Karpas-422 (cell line): ENCODE measurements at regions not wholly inside any gene's neighbourhood (a gene's known extent, or its start where the extent isn't known, plus 50 kb on each side); places are given as distances from the start of the nearest gene placed in this dataset.
"Not testable (repeated sequence)": the region's sequence is repeated elsewhere in the genome, so short reads cannot be mapped to it uniquely, and the experiment has no call there.

ENCODE experiments used
- DNase-seq: peaks from one replicate; pipeline ENCODE4 v3.0.0-alpha.2; 2015
- H2AFZ ChIP-seq: fragments of 200-600 bp; sonication (generic); 2 replicates; pipeline ENCODE4 v1.6.1; 2014; ENCODE audit warnings: antibody characterized with exemption, low read length, mixed read lengths
- H3K27ac ChIP-seq: fragments of 200-600 bp; sonication (generic); 2 replicates; pipeline ENCODE4 v1.5.1; 2014; ENCODE audit warnings: mild to moderate bottlenecking, low read length, moderate library complexity
- H3K27me3 ChIP-seq: fragments of 200-600 bp; sonication (generic); 2 replicates; pipeline ENCODE4 v1.6.1; 2014; ENCODE audit warnings: low read length, mixed read lengths
- H3K36me3 ChIP-seq: fragments of 200-600 bp; sonication (generic); 2 replicates; pipeline ENCODE4 v1.6.1; 2014; ENCODE audit warnings: low read length, mixed read lengths; ENCODE audit not compliant: insufficient read depth
- H3K4me1 ChIP-seq: fragments of 200-600 bp; sonication (generic); 2 replicates; pipeline ENCODE4 v1.6.1; 2014; ENCODE audit warnings: mild to moderate bottlenecking, low read length, mixed read lengths
- H3K4me2 ChIP-seq: fragments of 200-600 bp; sonication (generic); 2 replicates; pipeline ENCODE4 v1.6.1; 2014; ENCODE audit warnings: low read length, low read depth, mild to moderate bottlenecking; ENCODE audit not compliant: poor library complexity, severe bottlenecking
- H3K4me3 ChIP-seq: fragments of 200-600 bp; sonication (generic); 2 replicates; pipeline ENCODE4 v1.5.1; 2014; ENCODE audit warnings: mild to moderate bottlenecking, antibody characterized with exemption, low read length, mixed read lengths
- H3K79me2 ChIP-seq: fragments of 200-600 bp; sonication (generic); 2 replicates; pipeline ENCODE4 v1.6.1; 2014; ENCODE audit warnings: mild to moderate bottlenecking, low read length, mixed read lengths
- H3K9ac ChIP-seq: fragments of 200-600 bp; sonication (generic); 2 replicates; pipeline ENCODE4 v1.6.0; 2014; ENCODE audit warnings: low read length
- H3K9me2 ChIP-seq: fragments of 200-600 bp; sonication (generic), shearing (Covaris generic); replicated peaks from 2 replicates; pipeline ENCODE4 v1.6.0; 2014; ENCODE audit warnings: mild to moderate bottlenecking, low read length, moderate library complexity; ENCODE audit not compliant: insufficient read depth
- H3K9me3 ChIP-seq: fragments of 300-700, 200-600 bp; sonication (generic); 2 replicates; pipeline ENCODE4 v1.6.1; 2014; ENCODE audit warnings: low read length, mixed read lengths
- H4K20me1 ChIP-seq: fragments of 200-600 bp; sonication (generic); 2 replicates; pipeline ENCODE4 v1.6.1; 2014; ENCODE audit warnings: mild to moderate bottlenecking, antibody characterized with exemption, low read length, low read depth; ENCODE audit not compliant: insufficient read depth

GRCh38 chr1:163570071-163570470 lies 248.3 kb downstream of the NUF2 start:
- Histone ChIP-seq H3K9ac (no peak overlapping the region), H4K20me1 (no peaks in the 10 kb centered on the region), H3K27ac (no peak overlapping the region), H3K9me3 (no peaks in the 10 kb centered on the region), H2AFZ (no peak overlapping the region), H3K79me2 (no peaks in the 10 kb centered on the region), H3K9me2 (no peaks in the 10 kb centered on the region), H3K4me1 (no peaks in the 10 kb centered on the region), H3K27me3 (no peaks in the 10 kb centered on the region), H3K4me3 (no peak overlapping the region), H3K36me3 (no peaks in the 10 kb centered on the region), H3K4me2 (no peak overlapping the region)
- no peak for DNase-seq

GRCh38 chr1:163571950-163572349 lies 250.2 kb downstream of the NUF2 start:
- Histone ChIP-seq H3K4me2 (no peak overlapping the region), H3K9me2 (no peaks in the 10 kb centered on the region), H3K4me1 (no peaks in the 10 kb centered on the region), H3K4me3 (no peak overlapping the region), H3K79me2 (no peaks in the 10 kb centered on the region), H3K27me3 (no peaks in the 10 kb centered on the region), H3K9me3 (no peaks in the 10 kb centered on the region), H3K36me3 (no peaks in the 10 kb centered on the region), H3K27ac (no peak overlapping the region), H4K20me1 (no peaks in the 10 kb centered on the region), H2AFZ (no peak overlapping the region), H3K9ac (no peak overlapping the region)
- DNase-seq: no peak

- Histone ChIP-seq H3K9ac (no peak overlapping the region), H3K4me1 (no peaks in the 10 kb centered on the region), H3K9me3 (no peaks in the 10 kb centered on the region), H2AFZ (no peak overlapping the region), H3K27me3 (no peaks in the 10 kb centered on the region), H3K36me3 (no peaks in the 10 kb centered on the region), H3K4me3 (no peak overlapping the region), H3K4me2 (no peak overlapping the region), H4K20me1 (no peaks in the 10 kb centered on the region), H3K9me2 (no peaks in the 10 kb centered on the region), H3K79me2 (no peaks in the 10 kb centered on the region), H3K27ac (no peak overlapping the region)
- DNase-seq: no peak
Measured at GRCh38 chr1:163574119-163574518, 252.4 kb downstream of the NUF2 start.

GRCh38 chr1:163580926-163581325 lies 259.2 kb downstream of the NUF2 start:
- no peak overlapping the region for H3K4me2 ChIP-seq
- no peaks in the 10 kb centered on the region for H3K36me3 ChIP-seq
- H4K20me1 ChIP-seq: no peaks in the 10 kb centered on the region
- H3K9me2 ChIP-seq: no peaks in the 10 kb centered on the region
- H3K4me1 ChIP-seq: no peaks in the 10 kb centered on the region
- no peak for DNase-seq
- H2AFZ ChIP-seq: no peak overlapping the region
- H3K27me3 ChIP-seq: 0 out of 2 replicates have a peak, but pooled peaks cover 2% of the 10 kb centered on the region
- H3K27ac ChIP-seq: no peak overlapping the region
- H3K79me2 ChIP-seq: no peaks in the 10 kb centered on the region
- no peak overlapping the region for H3K9ac ChIP-seq
- no peak overlapping the region for H3K4me3 ChIP-seq
- H3K9me3 ChIP-seq: no peaks in the 10 kb centered on the region

- Histone ChIP-seq H3K9me3 (no peaks in the 10 kb centered on the region), H3K4me1 (no peaks in the 10 kb centered on the region), H3K27me3 (0 out of 2 replicates have a peak, but pooled peaks cover 2% of the 10 kb centered on the region), H4K20me1 (no peaks in the 10 kb centered on the region), H3K9me2 (no peaks in the 10 kb centered on the region), H3K79me2 (no peaks in the 10 kb centered on the region), H3K27ac (no peak overlapping the region), H3K9ac (no peak overlapping the region), H3K4me3 (no peak overlapping the region), H3K36me3 (no peaks in the 10 kb centered on the region), H2AFZ (no peak overlapping the region), H3K4me2 (no peak overlapping the region)
- DNase-seq: no peak
Measured at GRCh38 chr1:163583661-163584181, 262.0 kb downstream of the NUF2 start.

GRCh38 chr1:163585796-163586195 lies 264.0 kb downstream of the NUF2 start:
- Histone ChIP-seq H2AFZ (no peak overlapping the region), H3K4me3 (no peak overlapping the region), H3K4me1 (no peaks in the 10 kb centered on the region), H3K9me3 (no peaks in the 10 kb centered on the region), H3K27ac (no peak overlapping the region), H3K27me3 (0 out of 2 replicates have a peak, but pooled peaks cover 2% of the 10 kb centered on the region), H3K9ac (no peak overlapping the region), H3K79me2 (no peaks in the 10 kb centered on the region), H4K20me1 (no peaks in the 10 kb centered on the region), H3K4me2 (no peak overlapping the region), H3K9me2 (no peaks in the 10 kb centered on the region), H3K36me3 (no peaks in the 10 kb centered on the region)
- no peak for DNase-seq

- Histone ChIP-seq H3K27ac (no peak overlapping the region), H3K9ac (no peak overlapping the region), H3K27me3 (no peaks in the 10 kb centered on the region), H3K4me2 (no peak overlapping the region), H2AFZ (no peak overlapping the region), H3K4me3 (no peak overlapping the region), H3K4me1 (no peaks in the 10 kb centered on the region), H3K79me2 (no peaks in the 10 kb centered on the region), H3K9me3 (no peaks in the 10 kb centered on the region), H3K36me3 (no peaks in the 10 kb centered on the region), H3K9me2 (no peaks in the 10 kb centered on the region), H4K20me1 (no peaks in the 10 kb centered on the region)
- no peak for DNase-seq
Measured at GRCh38 chr1:163588796-163589195, 267.0 kb downstream of the NUF2 start.

GRCh38 chr1:163589735-163590134 lies 268.0 kb downstream of the NUF2 start:
- Histone ChIP-seq H3K4me1 (no peaks in the 10 kb centered on the region), H2AFZ (no peak overlapping the region), H3K4me2 (no peak overlapping the region), H3K9ac (no peak overlapping the region), H3K9me2 (no peaks in the 10 kb centered on the region), H3K4me3 (no peak overlapping the region), H3K36me3 (no peaks in the 10 kb centered on the region), H3K27me3 (no peaks in the 10 kb centered on the region), H3K27ac (no peak overlapping the region), H4K20me1 (no peaks in the 10 kb centered on the region), H3K9me3 (no peaks in the 10 kb centered on the region), H3K79me2 (no peaks in the 10 kb centered on the region)
- no peak for DNase-seq

- not testable (repeated sequence) for H3K9me2 ChIP-seq, H3K4me3 ChIP-seq, H3K79me2 ChIP-seq, DNase-seq, H3K9me3 ChIP-seq, H4K20me1 ChIP-seq, H3K27ac ChIP-seq, H3K4me1 ChIP-seq, H3K36me3 ChIP-seq, H3K9ac ChIP-seq, H3K4me2 ChIP-seq, H2AFZ ChIP-seq, H3K27me3 ChIP-seq
Measured at GRCh38 chr1:163591131-163591530, 269.4 kb downstream of the NUF2 start.
